MG63 (cell line): ENCODE measurements at regions not wholly inside any gene's neighbourhood (a gene's known extent, or its start where the extent isn't known, plus 50 kb on each side); places are given as distances from the start of the nearest gene placed in this dataset.

Experiments used
- DNase-seq: peaks from one replicate; pipeline ENCODE4 v3.0.0-alpha.2; 2020
- H3K27me3 ChIP-seq: fragments of 250-450 bp; sonication (Bioruptor Pico); 2 replicates; pipeline ENCODE4 v1.5.1; 2020; ENCODE audit warnings: mild to moderate bottlenecking, moderate library complexity
- H3K36me3 ChIP-seq: fragments of 250-450 bp; sonication (Bioruptor Pico); 2 replicates; pipeline ENCODE4 v1.5.1; 2020; ENCODE audit warnings: mild to moderate bottlenecking, moderate library complexity
- H3K4me3 ChIP-seq: fragments of 250-450 bp; sonication (Bioruptor Pico); 2 replicates; pipeline ENCODE4 v1.5.1; 2020; ENCODE audit warnings: mild to moderate bottlenecking, moderate library complexity
- H3K9me3 ChIP-seq: fragments of 250-450 bp; sonication (Bioruptor Pico); 2 replicates; pipeline ENCODE4 v1.5.1; 2020; ENCODE audit warnings: mild to moderate bottlenecking, moderate library complexity

GRCh38 chr13:106155411-106155810 lies 380.1 kb downstream of the EFNB2 start:
- Histone ChIP-seq H3K36me3 (no peaks in the 10 kb centered on the region), H3K9me3 (no peaks in the 10 kb centered on the region)
- DNase-seq = no peak

GRCh38 chr13:106153876-106154275 lies 381.6 kb downstream of the EFNB2 start:
- DNase-seq = no peak
- H3K4me3 ChIP-seq = no peak overlapping the region
- no peaks in the 10 kb centered on the region for H3K9me3 ChIP-seq
- H3K27me3 ChIP-seq = no peaks in the 10 kb centered on the region
- no peaks in the 10 kb centered on the region for H3K36me3 ChIP-seq

More at GRCh38 chr13:106155411-106155810, 380.1 kb downstream of the EFNB2 start:
- Histone ChIP-seq H3K27me3 (no peaks in the 10 kb centered on the region), H3K4me3 (no peak overlapping the region)

GRCh38 chr13:106153041-106153440 lies 382.4 kb downstream of the EFNB2 start:
- Histone ChIP-seq H3K27me3 (no peaks in the 10 kb centered on the region), H3K36me3 (no peaks in the 10 kb centered on the region)
- no peak for DNase-seq

GRCh38 chr13:106152047-106152446 lies 383.4 kb downstream of the EFNB2 start:
- no peaks in the 10 kb centered on the region for H3K27me3 ChIP-seq
- no peaks in the 10 kb centered on the region for H3K9me3 ChIP-seq
- no peak overlapping the region for H3K4me3 ChIP-seq
- DNase-seq = no peak
- no peaks in the 10 kb centered on the region for H3K36me3 ChIP-seq

More at GRCh38 chr13:106153041-106153440, 382.4 kb downstream of the EFNB2 start:
- Histone ChIP-seq H3K4me3 (no peak overlapping the region), H3K9me3 (no peaks in the 10 kb centered on the region)

- H3K9me3 ChIP-seq = no peaks in the 10 kb centered on the region
- H3K36me3 ChIP-seq = no peaks in the 10 kb centered on the region
- no peaks in the 10 kb centered on the region for H3K27me3 ChIP-seq
- H3K4me3 ChIP-seq = no peak overlapping the region
- peak; percentile 86 for DNase-seq
Measured at GRCh38 chr13:106151056-106151699, 384.3 kb downstream of the EFNB2 start.

- Histone ChIP-seq H3K9me3 (peaks cover 5% of the 10 kb centered on the region; the same call in 1 of the 2 replicates), H3K36me3 (no peaks in the 10 kb centered on the region), H3K4me3 (no peak overlapping the region), H3K27me3 (no peaks in the 10 kb centered on the region)
- no peak for DNase-seq
Measured at GRCh38 chr13:106145997-106146864, 389.2 kb downstream of the EFNB2 start.

GRCh38 chr13:106145070-106145469 lies 390.4 kb downstream of the EFNB2 start:
- no peaks in the 10 kb centered on the region for H3K27me3 ChIP-seq

GRCh38 chr13:106143930-106144709 lies 391.3 kb downstream of the EFNB2 start:
- no peaks in the 10 kb centered on the region for H3K27me3 ChIP-seq
- H3K4me3 ChIP-seq = no peak overlapping the region
- no peaks in the 10 kb centered on the region for H3K36me3 ChIP-seq
- DNase-seq = no peak
- H3K9me3 ChIP-seq = peaks cover 5% of the 10 kb centered on the region; the same call in 1 of the 2 replicates

More at GRCh38 chr13:106145070-106145469, 390.4 kb downstream of the EFNB2 start:
- H3K4me3 ChIP-seq = no peak overlapping the region
- H3K36me3 ChIP-seq = no peaks in the 10 kb centered on the region
- no peak for DNase-seq
- H3K9me3 ChIP-seq = peaks cover 5% of the 10 kb centered on the region; the same call in 1 of the 2 replicates

GRCh38 chr13:106143392-106143791 lies 392.1 kb downstream of the EFNB2 start:
- Histone ChIP-seq H3K4me3 (no peak overlapping the region), H3K9me3 (peaks cover 5% of the 10 kb centered on the region; the same call in 1 of the 2 replicates), H3K27me3 (no peaks in the 10 kb centered on the region), H3K36me3 (no peaks in the 10 kb centered on the region)
- DNase-seq = no peak

- H3K4me3 ChIP-seq = no peak overlapping the region
- H3K36me3 ChIP-seq = no peaks in the 10 kb centered on the region
- no peaks in the 10 kb centered on the region for H3K27me3 ChIP-seq
- no peak for DNase-seq
- peaks cover 8% of the 10 kb centered on the region; the same call in 1 of the 2 replicates for H3K9me3 ChIP-seq
Measured at GRCh38 chr13:106140476-106140875, 395.0 kb downstream of the EFNB2 start.

GRCh38 chr13:106139942-106140341 lies 395.5 kb downstream of the EFNB2 start:
- H3K36me3 ChIP-seq = no peaks in the 10 kb centered on the region
- H3K27me3 ChIP-seq = no peaks in the 10 kb centered on the region
- H3K9me3 ChIP-seq = peaks cover 12% of the 10 kb centered on the region; the same call in 1 of the 2 replicates
- no peak overlapping the region for H3K4me3 ChIP-seq
- no peak for DNase-seq

- no peaks in the 10 kb centered on the region for H3K27me3 ChIP-seq
Measured at GRCh38 chr13:106139377-106139776, 396.1 kb downstream of the EFNB2 start.

GRCh38 chr13:106138620-106139019 lies 396.8 kb downstream of the EFNB2 start:
- DNase-seq = no peak
- Histone ChIP-seq H3K4me3 (no peak overlapping the region), H3K36me3 (no peaks in the 10 kb centered on the region), H3K27me3 (no peaks in the 10 kb centered on the region), H3K9me3 (peaks cover 13% of the 10 kb centered on the region; the same call in 1 of the 2 replicates)

More at GRCh38 chr13:106139377-106139776, 396.1 kb downstream of the EFNB2 start:
- Histone ChIP-seq H3K36me3 (no peaks in the 10 kb centered on the region), H3K4me3 (no peak overlapping the region), H3K9me3 (peaks cover 13% of the 10 kb centered on the region; the same call in 1 of the 2 replicates)
- no peak for DNase-seq

GRCh38 chr13:106133025-106133424 lies 402.4 kb downstream of the EFNB2 start:
- DNase-seq = no peak
- peaks cover 8% of the 10 kb centered on the region; the same call in 1 of the 2 replicates for H3K9me3 ChIP-seq
- no peaks in the 10 kb centered on the region for H3K36me3 ChIP-seq
- H3K27me3 ChIP-seq = no peaks in the 10 kb centered on the region
- H3K4me3 ChIP-seq = no peak overlapping the region

- Histone ChIP-seq H3K4me3 (no peak overlapping the region), H3K9me3 (peaks cover 6% of the 10 kb centered on the region; the same call in 1 of the 2 replicates), H3K36me3 (no peaks in the 10 kb centered on the region), H3K27me3 (no peaks in the 10 kb centered on the region)
- no peak for DNase-seq
Measured at GRCh38 chr13:106132216-106132615, 403.2 kb downstream of the EFNB2 start.

- no peaks in the 10 kb centered on the region for H3K27me3 ChIP-seq
- no peaks in the 10 kb centered on the region for H3K36me3 ChIP-seq
- H3K4me3 ChIP-seq = no peak overlapping the region
- no peak for DNase-seq
- H3K9me3 ChIP-seq = peaks cover 2% of the 10 kb centered on the region; the same call in 1 of the 2 replicates
Measured at GRCh38 chr13:106129993-106130392, 405.5 kb downstream of the EFNB2 start.
